LHCN-M2 (cell line): ENCODE measurements at regions not wholly inside any gene's neighbourhood (a gene's known extent, or its start where the extent isn't known, plus 50 kb on each side); places are given as distances from the start of the nearest gene placed in this dataset.
A peak's percentile ranks its signal among the peaks of the same experiment; 100 is the strongest.

Experiments
- DNase-seq: peaks from one replicate; pipeline ENCODE4 v3.0.0-alpha.2; 2012; ENCODE audit warnings: low read depth

GRCh38 chr2:66948234-66948633, 448.9 kb upstream of the ETAA1 start:
- DNase-seq, result no peak

GRCh38 chr2:66957198-66957597, 439.9 kb upstream of the ETAA1 start:
- no peak for DNase-seq

- no peak for DNase-seq
Measured at GRCh38 chr2:66957677-66958076, 439.5 kb upstream of the ETAA1 start.

- DNase-seq, result no peak
Measured at GRCh38 chr2:66960161-66960560, 437.0 kb upstream of the ETAA1 start.

- no peak for DNase-seq
Measured at GRCh38 chr2:66962716-66963115, 434.4 kb upstream of the ETAA1 start.

- no peak for DNase-seq
Measured at GRCh38 chr2:66966631-66967030, 430.5 kb upstream of the ETAA1 start.

- no peak for DNase-seq
Measured at GRCh38 chr2:66968946-66969345, 428.2 kb upstream of the ETAA1 start.

GRCh38 chr2:66981074-66981473, 416.1 kb upstream of the ETAA1 start:
- no peak for DNase-seq

GRCh38 chr2:66982766-66983165, 414.4 kb upstream of the ETAA1 start:
- DNase-seq, result peak; percentile 1

- peak; percentile 1 for DNase-seq
Measured at GRCh38 chr2:66984864-66985263, 412.3 kb upstream of the ETAA1 start.

- DNase-seq, result no peak
Measured at GRCh38 chr2:66985906-66986305, 411.2 kb upstream of the ETAA1 start.

GRCh38 chr2:66987733-66988132, 409.4 kb upstream of the ETAA1 start:
- DNase-seq, result no peak

GRCh38 chr2:66994654-66995053, 402.5 kb upstream of the ETAA1 start:
- no peak for DNase-seq

- no peak for DNase-seq
Measured at GRCh38 chr2:66995636-66996035, 401.5 kb upstream of the ETAA1 start.

- no peak for DNase-seq
Measured at GRCh38 chr2:67002618-67003371, 394.3 kb upstream of the ETAA1 start.

- no peak for DNase-seq
Measured at GRCh38 chr2:67006373-67006960, 390.7 kb upstream of the ETAA1 start.

- no peak for DNase-seq
Measured at GRCh38 chr2:67008155-67008554, 389.0 kb upstream of the ETAA1 start.

- no peak for DNase-seq
Measured at GRCh38 chr2:67012165-67012564, 385.0 kb upstream of the ETAA1 start.

GRCh38 chr2:67013821-67014220, 383.3 kb upstream of the ETAA1 start:
- DNase-seq, result no peak

- no peak for DNase-seq
Measured at GRCh38 chr2:67015681-67016080, 381.5 kb upstream of the ETAA1 start.

- DNase-seq, result no peak
Measured at GRCh38 chr2:67018301-67018700, 378.8 kb upstream of the ETAA1 start.

GRCh38 chr2:67032076-67032475, 365.1 kb upstream of the ETAA1 start:
- no peak for DNase-seq

- DNase-seq, result no peak
Measured at GRCh38 chr2:67036444-67036843, 360.7 kb upstream of the ETAA1 start.

GRCh38 chr2:67037655-67038054, 359.5 kb upstream of the ETAA1 start:
- no peak for DNase-seq
